Lower leg skin (tissue), 3 donors: ENCODE measurements at regions not wholly inside any gene's neighbourhood (a gene's known extent, or its start where the extent isn't known, plus 50 kb on each side); places are given as distances from the start of the nearest gene placed in this dataset.

Experiments
- CTCF ChIP-seq, 3 donors: fragments of 450-650 bp; IDR thresholded peaks; one replicate each; pipeline ENCODE4 v1.5.1; 2016; ENCODE audit warnings: antibody characterized with exemption in 3 of 3, mild to moderate bottlenecking in 3 of 3, moderate library complexity in 2 of 3
- POLR2A ChIP-seq, 2 donors: fragments of 450-650 bp; IDR thresholded peaks; one replicate each; pipeline ENCODE4 v1.6.1; 2016 to 2017; ENCODE audit warnings: antibody characterized with exemption in 2 of 2, mild to moderate bottlenecking in 1 of 2, moderate library complexity in 1 of 2

- TF ChIP-seq POLR2A (IDR thresholded peaks at IDR 0.05) (no peak), CTCF (IDR thresholded peaks at IDR 0.05) (no peak)
Measured at GRCh38 chr3:194253270-194253669, 97.9 kb downstream of the CPN2 start.
